Stimulated activated CD8-positive, alpha-beta memory T cell treated with anti-CD3 and anti-CD28 coated beads, Interleukin-4, amount 100 ng/mL, for 24 hours (primary cell): ENCODE measurements at regions not wholly inside any gene's neighbourhood (a gene's known extent, or its start where the extent isn't known, plus 50 kb on each side); places are given as distances from the start of the nearest gene placed in this dataset.

ENCODE experiments used
- DNase-seq: peaks from one replicate; pipeline ENCODE4 v3.0.0-alpha.2; 2020; ENCODE audit warnings: low read depth

DNA sequence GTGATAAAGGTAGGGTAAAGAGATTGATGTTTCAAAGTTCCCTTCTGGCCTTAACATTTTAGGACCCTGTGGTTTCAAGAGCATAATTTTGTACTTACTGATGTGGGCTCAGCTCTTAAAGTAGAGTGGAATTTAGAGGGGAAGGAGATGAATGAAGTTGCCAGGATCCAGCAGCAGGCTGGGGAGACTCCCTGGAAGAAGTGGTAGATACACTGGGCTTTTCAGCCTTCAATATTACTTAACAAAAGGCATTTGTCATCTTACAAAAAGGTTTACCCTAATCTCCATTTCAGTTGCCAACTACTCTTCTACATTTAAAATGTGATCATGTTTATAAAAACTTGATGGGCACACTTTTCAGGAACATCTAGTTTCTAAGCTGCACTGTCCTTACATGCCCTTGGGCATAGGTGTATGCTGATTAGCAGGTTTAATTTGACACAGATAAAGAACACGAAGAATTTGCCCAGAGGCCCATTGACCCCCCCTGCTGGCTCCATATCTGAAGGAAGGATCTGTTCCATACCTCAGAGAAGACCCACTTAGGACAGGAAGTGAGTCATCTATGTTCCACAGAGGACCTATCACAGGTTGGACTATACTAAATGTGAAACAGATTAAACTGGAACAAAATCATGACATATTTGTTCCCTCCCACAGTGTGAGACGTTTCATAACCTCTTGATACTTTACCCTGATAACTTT lies 93.0 kb upstream of the LPP start:
- peak; percentile 46 for DNase-seq

DNA sequence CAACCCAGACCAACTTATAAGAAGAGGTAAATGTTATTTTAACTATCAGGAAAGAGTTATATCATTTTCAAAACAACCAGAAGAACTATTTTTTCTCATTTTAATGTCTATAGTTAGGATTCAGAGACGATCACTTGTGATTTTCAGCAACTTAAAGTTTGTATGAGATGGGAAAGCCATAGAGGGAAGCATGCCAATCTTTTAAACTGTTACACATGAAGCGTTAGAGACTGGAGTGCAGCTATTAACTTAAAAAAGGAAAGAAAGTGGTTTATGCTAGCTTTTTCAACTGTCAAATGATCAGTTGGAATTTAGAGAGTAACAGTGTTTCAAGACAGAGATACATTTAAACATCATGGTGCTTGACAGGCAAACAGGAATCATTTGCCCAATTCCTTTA lies 91.7 kb upstream of the LPP start:
- no peak for DNase-seq

DNA sequence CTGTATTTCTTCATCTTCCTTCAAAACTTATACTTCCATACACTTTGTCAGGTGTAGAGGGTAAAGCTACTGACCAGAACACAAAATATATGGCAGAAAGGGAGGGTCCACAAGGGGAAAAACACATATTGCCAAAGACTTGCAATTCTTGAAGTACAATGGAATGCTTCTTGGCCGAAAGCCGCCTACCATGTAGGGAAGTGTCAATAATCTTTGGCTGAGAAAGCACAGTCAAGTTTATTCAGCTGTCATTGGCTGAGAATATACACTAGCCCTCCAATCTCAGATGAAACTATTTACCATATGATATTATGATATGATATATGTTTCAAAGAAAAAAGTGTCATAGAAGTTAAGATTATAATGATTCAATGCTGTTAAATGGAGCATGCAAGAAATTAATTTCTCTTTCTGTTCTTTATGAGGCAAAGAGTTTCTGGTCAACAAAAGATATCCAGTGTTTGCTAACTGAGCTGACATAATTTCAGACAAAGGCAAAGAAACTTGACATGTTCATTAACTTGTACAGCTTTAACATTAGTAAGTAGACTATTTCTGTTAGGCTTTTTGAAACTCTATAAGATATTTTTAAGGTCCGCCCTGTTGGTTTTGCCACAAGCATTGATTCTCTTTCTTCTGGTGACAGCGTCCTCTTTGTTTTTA lies 89.0 kb upstream of the LPP start:
- no peak for DNase-seq

DNA sequence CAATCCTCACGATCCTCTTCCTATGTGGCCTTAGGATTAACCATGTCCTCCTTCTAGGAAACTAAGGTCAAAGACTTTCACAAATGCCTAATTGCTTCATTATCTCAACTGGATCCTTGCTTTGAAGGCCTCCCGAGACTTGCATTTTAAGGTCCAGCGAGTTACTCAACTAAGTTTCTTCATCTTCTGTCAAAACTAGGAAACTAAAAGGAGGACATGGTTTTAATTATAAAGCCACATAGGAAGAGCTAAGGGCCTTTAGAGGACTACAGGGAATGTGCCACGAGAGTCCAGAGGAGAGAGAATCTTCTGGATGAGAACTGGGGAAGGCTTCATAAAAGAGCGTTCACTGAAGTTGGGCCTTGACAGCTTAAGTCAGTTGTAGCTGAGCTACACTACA lies 87.8 kb upstream of the LPP start:
- DNase-seq: no peak

DNA sequence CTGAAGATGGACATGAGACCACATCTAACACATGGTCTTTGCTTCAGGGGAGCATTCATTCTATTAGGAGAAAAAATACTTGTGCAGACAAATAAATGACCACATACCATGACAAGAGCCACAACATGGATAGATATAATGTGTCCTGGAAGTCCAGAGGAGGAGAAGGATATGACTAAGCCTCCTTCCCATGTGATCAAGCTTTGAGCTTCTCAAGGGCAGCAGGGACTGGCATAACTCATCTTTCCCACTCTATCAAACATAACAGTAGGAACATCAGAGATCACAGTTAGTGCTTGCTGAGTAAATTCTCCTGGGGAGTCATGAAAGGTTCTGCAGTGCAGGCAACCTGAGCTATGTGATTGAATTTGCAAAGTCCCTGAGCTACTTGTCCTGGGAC lies 86.0 kb upstream of the LPP start:
- no peak for DNase-seq

DNA sequence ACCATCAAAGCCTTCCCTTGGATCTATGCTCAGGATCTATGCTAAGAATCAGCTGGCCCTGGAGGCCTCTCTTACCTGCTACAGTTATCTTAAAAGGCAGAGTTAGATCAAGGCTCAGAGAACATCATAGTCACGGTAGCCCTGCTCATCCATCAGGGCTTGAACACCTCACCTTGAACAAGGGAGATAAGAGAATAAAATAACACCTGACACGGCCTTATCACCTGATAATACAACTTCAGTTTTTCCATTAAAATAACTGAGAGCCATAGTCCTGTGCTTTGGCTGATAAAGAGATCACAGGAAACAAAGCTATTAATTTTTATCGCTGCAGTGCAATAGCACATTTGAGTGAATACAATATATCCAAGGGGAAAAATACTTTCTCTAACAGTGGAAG lies 85.6 kb upstream of the LPP start:
- DNase-seq: no peak

DNA sequence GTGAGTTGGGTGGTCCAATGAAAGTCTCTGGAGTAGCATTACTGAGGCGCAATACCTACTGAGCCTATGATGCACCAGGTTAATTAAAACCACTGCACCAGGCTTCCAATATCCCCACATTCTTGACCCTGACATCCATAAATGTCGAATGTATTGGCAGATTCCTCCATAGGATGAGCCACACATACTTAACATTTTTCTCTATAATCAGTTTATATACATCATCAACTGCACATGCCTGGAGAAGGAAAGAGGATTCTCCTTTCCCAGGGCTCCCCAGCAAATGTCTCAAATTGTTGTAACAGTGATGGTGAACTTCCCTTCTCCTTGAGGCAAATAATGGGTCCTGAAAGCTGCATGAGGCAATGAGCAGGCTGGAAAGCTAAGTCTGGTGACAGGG lies 82.3 kb upstream of the LPP start:
- DNase-seq: no peak

DNA sequence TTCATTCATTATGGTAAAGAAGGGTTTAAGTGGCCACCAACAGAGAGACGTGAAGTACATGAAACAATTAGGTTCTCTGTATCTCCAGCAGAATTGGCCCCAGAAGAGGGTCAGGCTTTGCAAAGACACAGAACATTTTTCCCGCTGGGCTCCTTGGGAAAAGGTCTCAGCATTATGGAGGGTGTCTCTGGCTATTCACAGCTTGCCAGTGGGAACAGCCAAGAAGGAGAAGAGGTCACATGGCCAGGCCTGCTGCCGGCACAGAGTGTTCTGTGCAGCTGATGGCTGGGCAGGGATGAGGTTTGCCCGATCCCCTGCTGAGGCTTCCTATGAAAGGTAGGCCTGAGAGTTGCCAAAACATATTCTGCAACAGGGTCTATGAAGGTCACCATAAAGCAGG lies 77.8 kb upstream of the LPP start:
- no peak for DNase-seq

DNA sequence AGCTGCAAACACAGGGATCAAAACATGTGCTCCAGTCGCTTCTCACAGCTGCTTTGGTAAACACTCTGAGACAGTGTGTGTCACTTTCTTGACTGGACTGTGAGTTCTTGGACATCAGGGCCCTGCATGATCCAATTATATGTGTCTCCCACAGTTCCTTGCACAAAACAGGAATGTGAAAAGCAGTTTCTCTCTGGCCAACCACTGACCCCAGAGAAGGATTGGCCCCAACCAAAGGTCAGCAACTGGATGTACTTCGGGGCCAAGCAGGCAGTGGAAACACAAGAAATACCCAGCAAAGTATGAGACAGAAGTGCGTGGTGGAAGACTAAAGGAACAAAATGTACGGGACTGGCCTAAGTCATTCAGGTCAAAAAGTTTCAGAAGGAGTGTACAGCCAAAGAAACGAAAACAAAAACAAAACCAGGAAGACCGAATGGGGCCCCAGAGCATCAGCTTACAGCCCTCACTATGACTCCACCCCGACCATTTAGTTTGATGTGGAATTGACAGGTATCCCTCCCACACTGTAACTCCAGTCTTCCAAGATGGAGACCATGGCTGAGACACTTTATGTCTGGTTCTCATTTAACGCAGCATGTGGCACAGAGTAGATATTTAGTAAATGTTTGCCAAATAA lies 76.7 kb upstream of the LPP start:
- no peak for DNase-seq

DNA sequence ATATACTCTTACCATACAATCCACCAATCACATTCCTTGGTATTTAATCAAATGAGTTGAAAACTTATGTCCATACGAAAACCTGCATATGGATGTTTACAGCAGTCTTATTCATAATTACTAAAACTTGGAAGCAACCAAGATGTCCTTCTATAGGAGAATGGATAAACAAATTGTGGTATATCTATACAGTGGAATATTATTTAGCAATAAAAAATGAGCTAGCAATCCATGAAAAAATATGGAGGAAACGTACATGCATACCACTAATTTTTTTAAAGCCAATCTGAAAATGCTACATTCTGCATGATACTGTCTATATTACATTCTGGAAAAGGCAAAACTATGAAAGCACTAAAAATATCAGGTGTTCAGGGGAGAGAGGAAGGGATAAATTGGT lies 73.9 kb upstream of the LPP start:
- no peak for DNase-seq

DNA sequence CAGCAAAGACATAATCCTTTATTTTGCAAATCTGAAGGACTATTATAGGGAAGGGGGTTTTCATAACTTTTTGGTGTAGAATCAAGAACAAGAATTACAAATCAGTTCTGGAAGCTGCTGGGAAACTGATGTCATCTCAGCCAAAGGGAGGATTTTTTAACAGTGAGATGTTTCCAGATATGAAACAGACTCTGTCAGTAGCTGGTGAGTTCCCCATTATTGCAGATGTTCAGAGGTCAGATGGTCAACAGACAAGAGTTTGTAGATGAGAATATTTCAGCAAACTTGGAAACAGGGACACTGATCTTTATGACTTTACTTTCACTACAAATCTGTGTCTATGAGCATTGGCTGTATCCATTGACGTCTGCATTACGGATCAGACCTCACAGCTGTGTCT lies 71.9 kb upstream of the LPP start:
- no peak for DNase-seq

DNA sequence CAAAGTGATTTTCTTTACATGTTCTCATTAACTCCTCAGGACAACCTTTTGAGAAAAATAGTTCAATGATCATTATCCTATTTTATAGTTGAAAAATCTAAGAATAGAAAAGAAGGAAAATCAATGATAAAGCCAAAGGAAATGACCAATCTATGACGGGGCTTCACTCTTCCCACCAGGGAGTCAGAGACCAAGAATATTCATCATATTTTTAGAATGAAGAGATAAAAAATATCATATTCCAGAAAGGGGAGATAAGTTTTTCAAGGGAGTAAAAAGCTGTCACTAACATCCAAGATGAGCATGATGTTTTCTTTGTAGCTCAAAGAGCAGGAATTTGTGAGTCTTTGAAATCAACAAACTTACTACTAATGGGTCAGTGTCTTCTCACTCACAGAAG lies 71.5 kb upstream of the LPP start:
- DNase-seq: no peak

DNA sequence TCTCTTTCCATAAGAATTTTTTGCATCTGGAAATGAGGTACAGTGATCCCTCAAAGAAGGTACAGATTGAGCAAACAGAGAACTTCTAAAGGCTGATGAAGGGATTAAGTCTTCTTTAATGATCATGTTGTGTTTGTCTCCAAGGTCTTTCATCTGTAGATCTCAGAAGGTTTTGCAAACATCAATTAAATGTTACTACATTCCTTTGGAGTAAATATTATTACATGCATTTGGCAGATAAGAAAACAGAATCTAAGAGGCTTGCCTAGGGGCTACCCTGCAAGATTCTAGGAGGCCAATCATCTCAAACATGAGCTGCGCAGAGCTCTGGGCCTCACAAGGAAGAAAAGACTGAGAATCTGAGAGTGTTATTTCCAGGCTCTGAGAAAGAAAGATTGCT lies 70.9 kb upstream of the LPP start:
- no peak for DNase-seq

DNA sequence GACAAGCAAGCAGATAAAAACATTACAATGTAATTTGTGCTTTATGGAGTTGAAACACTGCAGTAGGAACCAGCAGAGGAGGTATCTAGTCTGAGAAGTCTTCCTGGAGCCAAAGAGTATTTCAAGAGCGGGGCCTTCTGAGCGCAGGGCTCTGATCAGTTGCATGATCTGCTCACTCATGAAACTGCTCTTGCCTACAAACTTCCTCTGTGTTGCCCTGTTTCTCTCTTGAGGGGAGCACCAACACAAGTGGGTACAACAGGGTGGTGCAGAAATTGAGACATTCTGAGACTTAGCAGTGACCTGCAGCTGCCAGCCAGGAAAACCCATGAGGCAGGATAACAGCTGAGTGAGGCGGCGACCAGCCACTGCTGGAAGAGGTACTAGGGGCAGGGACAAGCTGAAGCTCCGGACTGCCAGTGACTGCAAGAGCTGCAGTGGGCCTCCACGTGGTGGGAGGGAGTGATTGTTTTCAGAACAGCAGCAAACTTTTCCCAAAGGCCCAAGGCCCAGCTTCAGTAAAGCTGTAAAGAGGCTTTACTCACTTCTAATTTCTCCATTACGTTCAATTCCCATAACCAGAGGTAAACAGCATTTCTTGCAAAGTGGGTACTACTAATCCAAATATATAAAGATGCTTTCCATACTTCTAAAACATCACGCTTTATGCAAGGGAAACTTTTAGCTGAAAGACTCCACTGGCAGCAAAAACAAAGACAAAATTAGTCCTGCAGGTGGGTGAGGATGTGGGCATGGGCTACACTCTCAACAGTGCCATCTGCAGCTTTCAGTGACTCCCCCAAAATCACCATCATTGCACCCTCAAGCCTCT lies 69.0 kb upstream of the LPP start:
- DNase-seq: no peak

DNA sequence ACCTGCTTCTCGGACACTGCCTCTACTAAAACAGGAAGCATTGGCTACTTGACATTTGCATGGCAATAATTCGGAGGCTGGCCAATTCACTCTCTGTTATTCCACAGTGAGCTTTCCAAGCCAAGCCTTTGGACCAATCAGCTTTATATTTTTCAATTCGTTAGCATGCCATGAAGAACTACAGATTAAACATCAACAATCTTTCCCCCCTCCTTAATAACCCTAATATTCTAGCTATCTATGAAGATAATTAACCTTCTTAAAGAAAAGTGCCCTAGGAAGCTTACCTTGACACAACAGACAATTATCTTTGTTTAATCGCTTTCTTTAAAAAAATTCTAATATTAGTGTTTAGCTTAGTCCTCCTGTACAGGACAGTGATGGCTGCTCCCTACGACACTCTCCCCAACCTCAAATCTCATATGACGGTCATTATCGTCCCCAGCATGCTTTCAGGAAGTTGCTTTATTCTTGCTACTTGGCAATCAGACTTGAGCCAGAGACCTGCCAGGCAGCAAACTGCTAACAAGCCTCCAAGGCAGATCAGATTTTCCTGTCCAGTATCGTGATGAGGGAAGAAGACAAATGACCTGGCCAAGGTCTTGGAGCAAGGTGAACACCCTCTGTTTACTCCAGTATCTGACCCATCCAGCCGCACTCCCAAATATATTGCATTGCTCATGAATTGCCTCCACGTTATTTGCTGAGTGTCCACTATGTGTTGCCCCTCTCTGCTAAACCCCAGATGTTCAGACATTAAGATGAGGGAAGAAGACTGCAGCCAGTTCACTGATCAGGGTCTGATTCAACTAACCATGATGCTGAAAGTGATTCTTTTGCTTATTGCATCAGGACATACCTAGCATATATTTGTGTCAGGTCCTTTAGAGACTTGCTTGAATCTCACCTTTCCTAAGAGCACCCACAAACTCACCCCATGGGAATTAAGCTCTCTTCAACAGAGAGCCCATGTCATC lies 68.1 kb upstream of the LPP start:
- DNase-seq: no peak

DNA sequence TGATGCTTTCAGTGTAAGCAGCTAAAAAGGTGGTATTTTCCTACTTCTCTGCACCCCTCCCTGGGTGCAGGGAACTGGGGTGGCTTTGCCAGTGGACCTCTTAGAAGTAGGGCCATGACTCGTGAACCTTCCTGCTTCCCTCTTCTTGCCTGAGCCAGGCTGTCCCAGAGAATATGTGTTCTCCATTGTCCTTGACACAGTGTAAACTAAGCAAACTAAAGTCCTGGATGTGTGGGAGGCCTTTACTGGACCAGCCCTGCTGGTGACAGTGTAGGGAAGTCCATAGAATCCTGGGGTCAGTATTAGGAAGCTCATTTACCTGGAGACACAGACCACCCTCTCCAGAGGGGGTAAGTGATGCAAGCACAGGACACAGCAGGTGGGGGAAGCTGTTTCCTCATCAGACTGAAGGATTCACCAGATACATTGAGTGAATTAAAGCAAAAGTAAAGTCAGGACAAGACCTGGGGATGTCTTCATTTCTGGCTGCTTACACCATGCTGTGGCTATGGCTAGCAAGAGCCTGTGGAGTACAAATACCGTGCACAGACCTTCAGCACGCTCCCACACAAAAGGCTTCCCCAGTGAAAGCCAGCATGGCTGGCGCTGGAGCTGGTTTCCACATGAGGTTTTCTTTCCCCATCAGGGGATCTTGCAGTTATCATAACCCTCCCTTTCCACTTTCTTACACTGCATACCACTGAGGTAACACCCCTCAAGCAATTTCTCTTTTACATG lies 64.8 kb upstream of the LPP start:
- DNase-seq: no peak

DNA sequence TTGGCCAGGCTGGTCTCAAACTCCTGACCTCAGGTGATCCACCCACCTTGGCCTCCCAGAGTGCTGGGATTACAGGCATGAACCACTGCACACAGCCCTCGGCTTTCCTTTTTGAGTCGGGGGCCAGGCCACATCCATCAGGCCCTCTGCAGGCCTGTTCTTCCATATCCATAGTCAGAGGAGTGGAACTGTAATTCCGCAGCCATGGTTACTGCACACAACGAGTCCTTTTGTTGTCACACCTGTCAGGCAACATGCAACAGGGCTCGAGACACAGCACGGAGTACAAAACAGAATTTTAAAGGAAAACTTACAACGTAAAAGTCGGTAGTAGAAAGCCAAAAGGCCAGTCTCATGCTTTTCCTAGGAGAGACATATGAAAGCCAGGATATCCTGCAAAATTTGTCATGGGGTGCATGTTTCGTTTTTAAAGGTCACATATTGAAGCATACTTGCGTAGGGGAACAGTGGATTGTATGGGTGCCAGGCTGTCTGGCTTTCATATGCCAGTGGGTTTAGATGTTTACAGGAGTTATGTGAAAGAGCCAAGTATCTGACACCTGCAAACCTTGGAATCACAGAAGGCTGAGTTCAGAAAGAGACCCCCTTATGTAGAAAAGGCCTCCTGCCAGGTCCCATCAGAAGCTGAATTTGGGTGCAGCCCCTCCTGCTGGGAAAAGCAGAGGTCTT lies 63.2 kb upstream of the LPP start:
- DNase-seq: no peak

DNA sequence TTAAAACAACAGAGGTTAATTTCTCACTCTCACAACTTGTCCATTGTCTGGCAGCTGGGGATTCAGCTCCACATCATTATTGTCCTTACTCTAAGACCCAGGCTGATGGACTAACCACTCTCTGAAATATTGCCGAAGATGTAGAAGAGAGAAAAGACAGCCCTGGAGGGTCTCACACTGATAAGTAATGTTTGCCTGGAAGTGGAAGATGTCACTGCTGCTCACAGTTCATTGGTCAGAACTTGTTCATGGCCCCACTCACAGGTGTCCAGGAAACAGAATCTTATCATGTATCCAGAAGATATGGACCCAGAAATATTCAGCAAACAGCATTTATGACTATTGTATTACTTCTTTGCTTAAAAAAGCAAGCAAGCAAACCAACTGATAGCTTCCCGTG lies 62.2 kb upstream of the LPP start:
- DNase-seq: no peak

DNA sequence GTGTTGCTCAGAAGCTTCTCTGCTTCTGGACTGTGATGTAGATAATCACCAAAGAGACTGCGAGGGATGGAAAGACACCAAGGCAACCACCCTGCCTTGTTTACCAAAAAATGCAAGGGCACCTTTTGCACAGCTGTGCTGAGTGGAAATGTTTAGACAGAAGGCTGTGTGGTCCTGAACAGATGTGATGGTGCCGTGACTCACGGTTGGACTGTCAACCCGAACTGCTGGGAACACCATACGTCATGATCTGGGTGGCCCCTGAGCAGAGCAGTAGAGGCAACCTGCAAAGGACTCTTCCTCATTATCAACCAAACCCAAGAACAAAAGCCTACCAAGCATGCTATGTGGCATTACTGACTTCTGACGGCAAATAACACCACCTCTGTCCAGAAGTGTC lies 61.3 kb upstream of the LPP start:
- peak; percentile 7 for DNase-seq

DNA sequence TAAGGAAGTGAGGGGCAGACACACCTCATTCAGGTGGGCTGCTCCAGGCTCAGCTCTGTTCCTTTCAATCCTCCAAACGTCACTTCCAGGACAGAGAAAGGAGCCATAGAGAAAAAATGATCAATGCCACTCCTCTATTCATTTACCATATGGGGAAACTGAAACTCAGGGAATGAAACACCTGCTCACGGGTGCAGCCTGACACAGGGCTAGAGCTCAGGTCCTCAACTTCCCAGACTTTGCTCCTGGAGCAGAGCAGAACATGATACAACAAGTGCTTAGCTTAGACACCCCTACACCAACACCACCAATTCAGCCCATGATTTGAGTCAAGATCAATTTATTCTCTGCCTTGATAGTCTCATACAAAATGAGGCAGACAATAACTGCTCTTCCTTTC lies 58.5 kb upstream of the LPP start:
- DNase-seq: no peak
